ENCODE measurements at regions not wholly inside any gene's neighbourhood (a gene's known extent, or its start where the extent isn't known, plus 50 kb on each side); places are given as distances from the start of the nearest gene placed in this dataset.

DNA sequence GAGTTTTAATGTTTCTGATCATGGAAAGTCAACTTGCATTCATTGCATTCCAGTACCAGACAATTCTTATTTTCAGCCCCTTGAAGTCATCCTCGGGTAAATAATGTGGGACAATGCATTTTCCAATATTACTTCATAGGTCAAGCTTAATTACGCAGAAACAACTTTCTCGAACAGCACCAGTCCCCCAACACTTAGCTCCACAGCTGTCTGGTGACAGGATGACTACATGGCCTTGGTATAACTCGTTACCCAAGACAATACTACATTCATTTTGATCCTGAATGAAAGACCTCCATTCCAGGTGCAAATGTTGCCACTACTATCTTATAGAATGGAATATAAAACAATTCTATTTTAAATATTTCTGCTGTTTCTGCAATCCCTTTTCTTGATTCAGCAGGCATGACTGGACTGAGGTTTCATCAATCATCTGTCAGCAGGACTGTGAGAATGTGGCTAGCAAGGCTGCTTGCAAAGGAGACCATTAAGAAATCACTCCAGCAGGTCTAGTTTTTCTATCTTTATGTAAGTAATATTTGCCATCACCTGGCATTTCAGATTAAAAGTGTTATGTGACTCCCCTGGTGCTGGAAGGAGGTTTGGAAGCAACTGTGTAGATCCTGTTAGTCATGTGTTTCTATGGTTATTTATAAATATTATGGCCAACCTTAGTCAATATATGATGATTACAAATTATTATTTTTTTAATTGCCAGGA, 147.9 kb downstream of the HAO1 start:
- ChIA-PET POLR2A (no interaction called here), CTCF (no interaction called here)
- Histone ChIP-seq H3K9ac (ENCODE audit: low read length) (no peak overlapping the region), H3K79me2 (ENCODE audit: control insufficient read depth, insufficient read depth, low read length) (no peaks in the 10 kb centered on the region), H3K4me1 (ENCODE audit: control insufficient read depth in 2 of 2, insufficient read depth in 2 of 2, low read length in 2 of 2) (no peaks in the 10 kb centered on the region), H2AFZ (ENCODE audit: insufficient read depth, low read depth, low read length, poor library complexity, severe bottlenecking) (no peak overlapping the region), H4K20me1 (ENCODE audit: control insufficient read depth, insufficient read depth, low read length, poor library complexity, severe bottlenecking) (no peaks in the 10 kb centered on the region), H3K9me3 (ENCODE audit: control extremely low read depth in 1 of 3, control insufficient read depth in 2 of 3, insufficient read depth in 1 of 3, low read length in 2 of 3) (no peaks in the 10 kb centered on the region), H3K4me3 (ENCODE audit: control extremely low read depth in 1 of 5, extremely low read depth in 1 of 5, insufficient read depth in 1 of 5, low read depth in 2 of 5, low read length in 4 of 5) (no peak overlapping the region), H3K36me3 (replicated peaks in 1 of 2; ENCODE audit: control extremely low read depth in 1 of 2, control insufficient read depth in 1 of 2, extremely low read depth in 1 of 2, insufficient read depth in 2 of 2, low read length in 1 of 2) (no peaks in the 10 kb centered on the region), H3K27me3 (replicated peaks in 1 of 4; ENCODE audit: control extremely low read depth in 1 of 4, control insufficient read depth in 3 of 4, insufficient read depth in 4 of 4, low read length in 3 of 4) (no peaks in the 10 kb centered on the region), H3K27ac (ENCODE audit: low read length in 2 of 2) (no peak overlapping the region), H3K4me2 (replicated peaks; ENCODE audit: low read depth, low read length, poor library complexity, severe bottlenecking) (no peak overlapping the region)
- Mint-ChIP-seq H3K27ac (no peak overlapping the region), H3K4me3 (no peak overlapping the region), H3K4me1 (no peaks in the 10 kb centered on the region), H3K9me3 (ENCODE audit: insufficient read depth) (no peaks in the 10 kb centered on the region), H3K27me3 (no peaks in the 10 kb centered on the region)
- WGBS (ENCODE audit: insufficient coverage) = 94% methylated on average over 3 of the region's 4 CpGs
- DNase-seq (no peak), ATAC-seq (ENCODE audit: low read depth) (no peak)
- intact Hi-C loops (cut with micrococcal nuclease) = no loop called here
- TF ChIP-seq EZH2 (IDR thresholded peaks at IDR 0.05; ENCODE audit: borderline replicate concordance, insufficient read depth, low read depth, low read length, poor library complexity, severe bottlenecking) = no peak
- TF ChIP-seq, protein P1, sequence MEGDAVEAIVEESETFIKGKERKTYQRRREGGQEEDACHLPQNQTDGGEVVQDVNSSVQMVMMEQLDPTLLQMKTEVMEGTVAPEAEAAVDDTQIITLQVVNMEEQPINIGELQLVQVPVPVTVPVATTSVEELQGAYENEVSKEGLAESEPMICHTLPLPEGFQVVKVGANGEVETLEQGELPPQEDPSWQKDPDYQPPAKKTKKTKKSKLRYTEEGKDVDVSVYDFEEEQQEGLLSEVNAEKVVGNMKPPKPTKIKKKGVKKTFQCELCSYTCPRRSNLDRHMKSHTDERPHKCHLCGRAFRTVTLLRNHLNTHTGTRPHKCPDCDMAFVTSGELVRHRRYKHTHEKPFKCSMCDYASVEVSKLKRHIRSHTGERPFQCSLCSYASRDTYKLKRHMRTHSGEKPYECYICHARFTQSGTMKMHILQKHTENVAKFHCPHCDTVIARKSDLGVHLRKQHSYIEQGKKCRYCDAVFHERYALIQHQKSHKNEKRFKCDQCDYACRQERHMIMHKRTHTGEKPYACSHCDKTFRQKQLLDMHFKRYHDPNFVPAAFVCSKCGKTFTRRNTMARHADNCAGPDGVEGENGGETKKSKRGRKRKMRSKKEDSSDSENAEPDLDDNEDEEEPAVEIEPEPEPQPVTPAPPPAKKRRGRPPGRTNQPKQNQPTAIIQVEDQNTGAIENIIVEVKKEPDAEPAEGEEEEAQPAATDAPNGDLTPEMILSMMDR (IDR thresholded peaks at IDR 0.05) = no peak

DNA sequence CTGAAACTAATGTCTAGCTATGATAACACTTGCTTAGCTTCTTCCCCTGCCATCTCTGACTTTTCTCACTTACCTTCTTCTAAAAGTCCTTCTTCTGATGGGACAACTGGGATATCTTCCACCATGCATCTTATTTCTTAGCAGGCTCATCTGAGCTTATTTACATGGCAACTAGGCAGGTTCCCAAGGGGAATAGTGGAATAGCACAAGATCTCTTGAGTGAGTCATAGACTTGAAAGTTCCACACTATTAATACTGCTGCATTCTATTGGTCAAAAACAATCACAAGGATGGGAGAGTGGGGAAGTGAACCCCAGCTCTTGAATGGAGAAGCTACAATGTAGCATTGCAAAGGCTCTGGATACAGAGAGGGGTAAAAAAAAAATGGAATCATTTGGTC, 142.1 kb downstream of the HAO1 start:
- no peak overlapping the region for H2AFZ ChIP-seq (ENCODE audit: insufficient read depth, low read depth, low read length, poor library complexity, severe bottlenecking)
- ChIA-PET CTCF (no interaction called here), POLR2A (no interaction called here)
- DNase-seq (no peak), ATAC-seq (ENCODE audit: low read depth) (no peak)
- H3K9me3 ChIP-seq (ENCODE audit: control extremely low read depth in 1 of 3, control insufficient read depth in 2 of 3, insufficient read depth in 1 of 3, low read length in 2 of 3) = peaks cover 0 to 4% (median 0%) of the 10 kb centered on the region in 3 donors
- no peaks in the 10 kb centered on the region for H3K27me3 Mint-ChIP-seq
- no peaks in the 10 kb centered on the region for H3K27me3 ChIP-seq (replicated peaks in 1 of 4; ENCODE audit: control extremely low read depth in 1 of 4, control insufficient read depth in 3 of 4, insufficient read depth in 4 of 4, low read length in 3 of 4)
- H4K20me1 ChIP-seq (ENCODE audit: control insufficient read depth, insufficient read depth, low read length, poor library complexity, severe bottlenecking) = no peaks in the 10 kb centered on the region
- no peak overlapping the region for H3K27ac Mint-ChIP-seq
- no peaks in the 10 kb centered on the region for H3K36me3 ChIP-seq (replicated peaks in 1 of 2; ENCODE audit: control extremely low read depth in 1 of 2, control insufficient read depth in 1 of 2, extremely low read depth in 1 of 2, insufficient read depth in 2 of 2, low read length in 1 of 2)
- H3K9me3 Mint-ChIP-seq (ENCODE audit: insufficient read depth) = no peaks in the 10 kb centered on the region
- no peak overlapping the region for H3K4me3 ChIP-seq (ENCODE audit: control extremely low read depth in 1 of 5, extremely low read depth in 1 of 5, insufficient read depth in 1 of 5, low read depth in 2 of 5, low read length in 4 of 5)
- H3K27ac ChIP-seq (ENCODE audit: low read length in 2 of 2) = no peak overlapping the region
- intact Hi-C loops (cut with micrococcal nuclease) = no loop called here
- H3K4me1 Mint-ChIP-seq = no peaks in the 10 kb centered on the region
- H3K9ac ChIP-seq (ENCODE audit: low read length) = no peak overlapping the region
- H3K79me2 ChIP-seq (ENCODE audit: control insufficient read depth, insufficient read depth, low read length) = no peaks in the 10 kb centered on the region
- no peak overlapping the region for H3K4me2 ChIP-seq (replicated peaks; ENCODE audit: low read depth, low read length, poor library complexity, severe bottlenecking)
- no peak for TF ChIP-seq EZH2 (IDR thresholded peaks at IDR 0.05; ENCODE audit: borderline replicate concordance, insufficient read depth, low read depth, low read length, poor library complexity, severe bottlenecking)
- TF ChIP-seq, protein P1 (IDR thresholded peaks at IDR 0.05) = no peak
- H3K4me1 ChIP-seq (ENCODE audit: control insufficient read depth in 2 of 2, insufficient read depth in 2 of 2, low read length in 2 of 2) = no peaks in the 10 kb centered on the region
- no peak overlapping the region for H3K4me3 Mint-ChIP-seq

All from B cell (primary cell).